ENCODE measurements at regions not wholly inside any gene's neighbourhood (a gene's known extent, or its start where the extent isn't known, plus 50 kb on each side); places are given as distances from the start of the nearest gene placed in this dataset.

DNA sequence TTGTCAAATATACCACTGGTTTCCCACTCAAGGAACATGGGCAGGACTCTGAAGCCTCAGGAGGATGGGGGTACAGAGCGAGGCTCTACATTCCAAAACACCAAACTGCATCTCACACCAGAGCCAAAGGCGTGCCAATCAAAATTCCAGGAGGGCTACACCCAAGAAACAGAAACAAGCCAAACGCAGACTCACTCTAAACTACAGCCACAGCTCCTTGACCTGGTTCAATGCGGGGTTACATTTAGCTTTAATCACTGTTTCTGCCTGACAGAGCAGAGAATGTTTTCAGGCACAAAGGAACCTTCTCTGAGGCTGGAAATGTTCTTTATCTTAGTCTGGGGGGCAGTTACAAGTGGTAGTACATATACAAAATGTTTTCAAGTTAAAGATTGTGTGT, 2121.5 kb upstream of the AGA start:
- Mint-ChIP-seq H3K9me3 (peaks cover 4 to 19% (median 8%) of the 10 kb centered on the region in 3 donors), H3K4me3 (no peak overlapping the region), H3K4me1 (no peaks in the 10 kb centered on the region), H3K36me3 (no peaks in the 10 kb centered on the region), H3K27ac (no peak overlapping the region), H3K27me3 (no peaks in the 10 kb centered on the region)

GRCh38 chr4:179569549-179569948, 2127.3 kb upstream of the AGA start:
- Mint-ChIP-seq H3K27me3 (no peaks in the 10 kb centered on the region), H3K4me1 (no peaks in the 10 kb centered on the region), H3K27ac (no peak overlapping the region), H3K4me3 (no peak overlapping the region), H3K36me3 (no peaks in the 10 kb centered on the region), H3K9me3 (peaks cover 2 to 14% (median 8%) of the 10 kb centered on the region in 3 donors)

DNA sequence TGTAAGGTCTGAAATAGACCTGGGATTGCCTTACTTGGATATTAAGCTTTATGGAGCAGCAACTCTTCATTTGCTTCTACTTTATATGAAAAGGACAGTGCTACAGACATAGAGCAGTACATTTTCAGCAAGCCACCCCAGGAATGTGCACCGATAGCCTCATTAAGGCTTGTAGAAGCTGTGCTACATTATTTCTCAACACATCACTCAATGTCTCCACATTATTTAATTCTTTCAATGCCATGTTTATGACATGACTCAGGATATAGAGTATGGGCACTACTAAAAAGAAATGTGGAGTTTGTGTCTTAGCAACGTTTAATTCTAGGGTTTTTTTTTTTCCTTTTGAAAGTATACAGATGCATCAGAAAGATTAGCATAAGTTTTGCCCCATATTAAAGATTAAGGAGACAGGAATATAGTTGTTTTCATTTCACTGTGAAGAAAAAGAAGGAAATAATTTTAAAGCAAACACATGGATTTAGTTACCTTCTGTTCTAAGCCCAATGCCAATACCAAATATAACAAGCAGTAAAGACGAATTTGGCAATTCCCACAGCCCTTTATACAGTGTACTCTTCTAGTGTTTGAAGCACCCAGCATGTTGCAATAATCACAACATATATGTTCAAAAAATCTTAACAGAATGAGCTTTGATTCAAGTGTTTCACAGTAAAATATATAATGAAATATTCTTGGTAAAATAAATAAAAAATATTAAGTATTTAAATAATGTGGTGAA, 2140.1 kb upstream of the AGA start:
- Mint-ChIP-seq H3K4me3 (no peak overlapping the region), H3K27ac (no peak overlapping the region), H3K36me3 (no peaks in the 10 kb centered on the region), H3K4me1 (no peaks in the 10 kb centered on the region), H3K27me3 (no peaks in the 10 kb centered on the region), H3K9me3 (peaks cover 0 to 26% (median 15%) of the 10 kb centered on the region in 3 donors)

- Mint-ChIP-seq H3K9me3 (peaks cover 0 to 25% (median 13%) of the 10 kb centered on the region in 3 donors), H3K4me3 (no peak overlapping the region), H3K36me3 (no peaks in the 10 kb centered on the region), H3K4me1 (no peaks in the 10 kb centered on the region), H3K27ac (no peak overlapping the region), H3K27me3 (no peaks in the 10 kb centered on the region)
Observed at GRCh38 chr4:179583221-179583620, 2141.0 kb upstream of the AGA start.

- Mint-ChIP-seq H3K9me3 (peaks cover 0 to 21% (median 9%) of the 10 kb centered on the region in 3 donors), H3K36me3 (no peaks in the 10 kb centered on the region), H3K27ac (no peak overlapping the region), H3K27me3 (no peaks in the 10 kb centered on the region), H3K4me1 (no peaks in the 10 kb centered on the region), H3K4me3 (no peak overlapping the region)
Observed at GRCh38 chr4:179584101-179584500, 2141.9 kb upstream of the AGA start.

- no peaks in the 10 kb centered on the region for H3K4me1 Mint-ChIP-seq
- peaks cover 0 to 14% (median 5%) of the 10 kb centered on the region in 3 donors for H3K9me3 Mint-ChIP-seq
- H3K36me3 Mint-ChIP-seq, result no peaks in the 10 kb centered on the region
- H3K27ac Mint-ChIP-seq, result no peak overlapping the region
- H3K27me3 Mint-ChIP-seq, result no peaks in the 10 kb centered on the region
- H3K4me3 Mint-ChIP-seq, result no peak overlapping the region
Observed at GRCh38 chr4:179585761-179586160, 2143.5 kb upstream of the AGA start.

GRCh38 chr4:179586460-179586859, 2144.2 kb upstream of the AGA start:
- Mint-ChIP-seq H3K4me1 (no peaks in the 10 kb centered on the region), H3K27me3 (no peaks in the 10 kb centered on the region), H3K9me3 (peaks cover 0 to 14% (median 5%) of the 10 kb centered on the region in 3 donors), H3K36me3 (no peaks in the 10 kb centered on the region), H3K4me3 (no peak overlapping the region), H3K27ac (no peak overlapping the region)

GRCh38 chr4:179595671-179596410, 2153.6 kb upstream of the AGA start:
- H3K36me3 Mint-ChIP-seq, result no peaks in the 10 kb centered on the region

GRCh38 chr4:179596621-179597020, 2154.4 kb upstream of the AGA start:
- H3K27me3 Mint-ChIP-seq, result no peaks in the 10 kb centered on the region
- no peaks in the 10 kb centered on the region for H3K4me1 Mint-ChIP-seq
- no peak overlapping the region for H3K27ac Mint-ChIP-seq
- H3K4me3 Mint-ChIP-seq, result no peak overlapping the region
- H3K9me3 Mint-ChIP-seq, result no peaks in the 10 kb centered on the region
- no peaks in the 10 kb centered on the region for H3K36me3 Mint-ChIP-seq

More at GRCh38 chr4:179595671-179596410, 2153.6 kb upstream of the AGA start:
- Mint-ChIP-seq H3K9me3 (no peaks in the 10 kb centered on the region), H3K4me3 (no peak overlapping the region), H3K27ac (no peak overlapping the region), H3K27me3 (no peaks in the 10 kb centered on the region), H3K4me1 (no peaks in the 10 kb centered on the region)

GRCh38 chr4:179597301-179597700, 2155.1 kb upstream of the AGA start:
- no peaks in the 10 kb centered on the region for H3K36me3 Mint-ChIP-seq
- no peak overlapping the region for H3K27ac Mint-ChIP-seq
- H3K4me1 Mint-ChIP-seq, result no peaks in the 10 kb centered on the region
- no peaks in the 10 kb centered on the region for H3K27me3 Mint-ChIP-seq
- H3K4me3 Mint-ChIP-seq, result no peak overlapping the region
- H3K9me3 Mint-ChIP-seq, result no peaks in the 10 kb centered on the region

DNA sequence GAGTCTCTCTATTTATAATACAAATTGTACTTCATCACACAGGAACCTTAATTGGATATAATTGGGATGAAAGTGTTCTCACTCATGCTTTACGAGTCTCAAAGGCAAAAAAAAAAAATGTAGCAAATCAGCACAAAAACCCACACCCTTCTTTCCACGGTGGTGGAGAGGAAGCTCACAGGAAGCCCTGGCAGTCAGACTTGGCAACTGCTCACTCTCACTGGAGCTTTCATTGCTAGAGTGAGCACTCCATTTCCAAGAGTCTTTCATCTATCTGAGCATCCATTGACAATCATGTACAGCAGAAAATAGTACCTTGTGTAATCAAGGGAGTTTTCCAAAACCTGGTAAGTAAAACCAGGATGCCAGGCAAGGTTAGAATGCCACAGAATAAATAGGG, 2159.4 kb upstream of the AGA start:
- Mint-ChIP-seq H3K36me3 (no peaks in the 10 kb centered on the region), H3K27me3 (no peaks in the 10 kb centered on the region), H3K27ac (no peak overlapping the region)

GRCh38 chr4:179605196-179605595, 2163.0 kb upstream of the AGA start:
- Mint-ChIP-seq H3K4me3 (no peak overlapping the region), H3K4me1 (no peaks in the 10 kb centered on the region), H3K27me3 (no peaks in the 10 kb centered on the region), H3K36me3 (no peaks in the 10 kb centered on the region), H3K9me3 (peaks cover 0 to 6% (median 4%) of the 10 kb centered on the region in 3 donors), H3K27ac (no peak overlapping the region)

More for the DNA sequence above, 2159.4 kb upstream of the AGA start:
- no peaks in the 10 kb centered on the region for H3K4me1 Mint-ChIP-seq
- peaks cover 0 to 4% (median 3%) of the 10 kb centered on the region in 3 donors for H3K9me3 Mint-ChIP-seq
- H3K4me3 Mint-ChIP-seq, result no peak overlapping the region

DNA sequence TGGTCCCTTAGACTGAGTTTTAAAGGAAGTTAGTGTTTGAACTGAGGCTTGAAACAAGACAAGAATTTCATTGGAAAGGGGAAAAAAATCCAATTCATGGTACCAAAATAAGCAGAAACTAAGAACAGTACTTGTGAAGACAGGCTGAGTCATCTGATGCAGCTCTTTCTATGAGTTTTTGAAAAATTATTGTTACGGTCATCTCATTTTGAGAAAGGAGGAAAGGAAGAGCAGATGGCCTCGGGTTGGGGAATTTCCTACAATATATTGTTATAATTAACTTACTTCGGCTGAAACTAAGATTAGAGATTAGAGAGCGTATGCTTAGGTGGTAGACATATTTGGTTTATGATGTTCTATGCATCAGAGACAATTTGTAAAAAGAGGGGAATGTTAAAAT, 2164.8 kb upstream of the AGA start:
- Mint-ChIP-seq H3K4me3 (no peak overlapping the region), H3K9me3 (peaks cover 0 to 6% (median 4%) of the 10 kb centered on the region in 3 donors), H3K36me3 (no peaks in the 10 kb centered on the region)

GRCh38 chr4:179615704-179616103, 2173.5 kb upstream of the AGA start:
- H3K27ac Mint-ChIP-seq, result no peak overlapping the region
- no peak overlapping the region for H3K4me3 Mint-ChIP-seq
- H3K27me3 Mint-ChIP-seq, result no peaks in the 10 kb centered on the region
- H3K4me1 Mint-ChIP-seq, result no peaks in the 10 kb centered on the region
- H3K36me3 Mint-ChIP-seq, result no peaks in the 10 kb centered on the region
- H3K9me3 Mint-ChIP-seq, result peaks cover 0 to 5% (median 4%) of the 10 kb centered on the region in 3 donors

More for the DNA sequence above, 2164.8 kb upstream of the AGA start:
- Mint-ChIP-seq H3K27ac (no peak overlapping the region), H3K27me3 (no peaks in the 10 kb centered on the region), H3K4me1 (no peaks in the 10 kb centered on the region)

- Mint-ChIP-seq H3K4me3 (no peak overlapping the region), H3K4me1 (no peaks in the 10 kb centered on the region), H3K9me3 (peaks cover 0 to 4% (median 0%) of the 10 kb centered on the region in 3 donors), H3K36me3 (no peaks in the 10 kb centered on the region), H3K27ac (no peak overlapping the region), H3K27me3 (no peaks in the 10 kb centered on the region)
Observed at GRCh38 chr4:179618966-179619365, 2176.7 kb upstream of the AGA start.

- Mint-ChIP-seq H3K27me3 (no peaks in the 10 kb centered on the region), H3K9me3 (peaks cover 0 to 1% (median 0%) of the 10 kb centered on the region in 3 donors), H3K4me1 (no peaks in the 10 kb centered on the region), H3K27ac (no peak overlapping the region), H3K4me3 (no peak overlapping the region), H3K36me3 (no peaks in the 10 kb centered on the region)
Observed at GRCh38 chr4:179624768-179625181, 2182.5 kb upstream of the AGA start.

All from IgD-negative memory B cell (primary cell).